ENCODE measurements at regions not wholly inside any gene's neighbourhood (a gene's known extent, or its start where the extent isn't known, plus 50 kb on each side); places are given as distances from the start of the nearest gene placed in this dataset.
"Not testable (repeated sequence)": the region's sequence is repeated elsewhere in the genome, so short reads cannot be mapped to it uniquely, and the experiment has no call there.

- TF ChIP-seq, protein P1, sequence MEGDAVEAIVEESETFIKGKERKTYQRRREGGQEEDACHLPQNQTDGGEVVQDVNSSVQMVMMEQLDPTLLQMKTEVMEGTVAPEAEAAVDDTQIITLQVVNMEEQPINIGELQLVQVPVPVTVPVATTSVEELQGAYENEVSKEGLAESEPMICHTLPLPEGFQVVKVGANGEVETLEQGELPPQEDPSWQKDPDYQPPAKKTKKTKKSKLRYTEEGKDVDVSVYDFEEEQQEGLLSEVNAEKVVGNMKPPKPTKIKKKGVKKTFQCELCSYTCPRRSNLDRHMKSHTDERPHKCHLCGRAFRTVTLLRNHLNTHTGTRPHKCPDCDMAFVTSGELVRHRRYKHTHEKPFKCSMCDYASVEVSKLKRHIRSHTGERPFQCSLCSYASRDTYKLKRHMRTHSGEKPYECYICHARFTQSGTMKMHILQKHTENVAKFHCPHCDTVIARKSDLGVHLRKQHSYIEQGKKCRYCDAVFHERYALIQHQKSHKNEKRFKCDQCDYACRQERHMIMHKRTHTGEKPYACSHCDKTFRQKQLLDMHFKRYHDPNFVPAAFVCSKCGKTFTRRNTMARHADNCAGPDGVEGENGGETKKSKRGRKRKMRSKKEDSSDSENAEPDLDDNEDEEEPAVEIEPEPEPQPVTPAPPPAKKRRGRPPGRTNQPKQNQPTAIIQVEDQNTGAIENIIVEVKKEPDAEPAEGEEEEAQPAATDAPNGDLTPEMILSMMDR (IDR thresholded peaks at IDR 0.05) = not testable (repeated sequence)
- not testable (repeated sequence) for TF ChIP-seq POLR2A (IDR thresholded peaks at IDR 0.05)
Measured at GRCh38 chr7:54949514-54949913, 69.3 kb upstream of the EGFR start.
